Activated CD4-positive, alpha-beta T cell treated with anti-CD3 and anti-CD28 coated beads for 36 hours (primary cell): ENCODE measurements at regions not wholly inside any gene's neighbourhood (a gene's known extent, or its start where the extent isn't known, plus 50 kb on each side); places are given as distances from the start of the nearest gene placed in this dataset.
"Not testable (repeated sequence)": the region's sequence is repeated elsewhere in the genome, so short reads cannot be mapped to it uniquely, and the experiment has no call there.

Source experiments
- ATAC-seq: fragments of 200-7000 bp; cut with Tn5 transposase; one replicate; pipeline ENCODE4 v1.10.0; 2021; ENCODE audit warnings: mild to moderate bottlenecking, moderate library complexity
- CTCF ChIA-PET: fragments of 350-600 bp; sonication (Branson Sonifier 250); formaldehyde crosslinking; loops from one replicate; lab custom pipeline; 2021; ENCODE audit warnings: antibody characterized with exemption; lab: Charles Lee
- POLR2A ChIA-PET: fragments of 350-600 bp; sonication (Branson Sonifier 250); formaldehyde crosslinking; loops from one replicate; lab custom pipeline; 2021; ENCODE audit warnings: antibody characterized with exemption, inconsistent platforms; lab: Charles Lee
- DNase-seq: peaks from one replicate; pipeline ENCODE4 v3.0.0-alpha.2; 2020
- H3K27ac Mint-ChIP-seq: one replicate; pipeline ENCODE4 v1.8.0; 2021; ENCODE audit warnings: mixed read lengths
- H3K27me3 Mint-ChIP-seq: one replicate; pipeline ENCODE4 v1.8.0; 2021; ENCODE audit warnings: mixed read lengths
- H3K36me3 Mint-ChIP-seq: one replicate; pipeline ENCODE4 v1.8.0; 2021; ENCODE audit warnings: low read depth, mixed read lengths
- H3K4me1 Mint-ChIP-seq: one replicate; pipeline ENCODE4 v1.8.0; 2021; ENCODE audit warnings: mixed read lengths
- H3K4me3 Mint-ChIP-seq: one replicate; pipeline ENCODE4 v1.8.0; 2021; ENCODE audit warnings: mild to moderate bottlenecking, moderate library complexity, mixed read lengths
- H3K9me3 Mint-ChIP-seq: one replicate; pipeline ENCODE4 v1.8.0; 2021; ENCODE audit warnings: low read depth, mixed read lengths
- intact Hi-C, 2 experiments: fragments of 100-400 bp; cut with DNase I in 1 of 2; cut with micrococcal nuclease in 1 of 2; formaldehyde crosslinking; loops; one replicate each; pipeline versions ENCODE4 v1.14.2 to v1.15.1; 2022 to 2024; cut with DNase I, micrococcal nuclease

GRCh38 chr5:85972539-85972938 is 645.2 kb upstream of the COX7C start:
- ATAC-seq (no peak), DNase-seq (no peak)
- H3K4me3 Mint-ChIP-seq: no peak overlapping the region
- H3K4me1 Mint-ChIP-seq: no peaks in the 10 kb centered on the region
- no peak overlapping the region for H3K27ac Mint-ChIP-seq
- POLR2A ChIA-PET: no interaction called here
- H3K36me3 Mint-ChIP-seq: no peaks in the 10 kb centered on the region
- intact Hi-C loops: no loop called here
- H3K27me3 Mint-ChIP-seq: no peaks in the 10 kb centered on the region
- CTCF ChIA-PET: no interaction called here
- H3K9me3 Mint-ChIP-seq: peaks cover 3% of the 10 kb centered on the region

DNA sequence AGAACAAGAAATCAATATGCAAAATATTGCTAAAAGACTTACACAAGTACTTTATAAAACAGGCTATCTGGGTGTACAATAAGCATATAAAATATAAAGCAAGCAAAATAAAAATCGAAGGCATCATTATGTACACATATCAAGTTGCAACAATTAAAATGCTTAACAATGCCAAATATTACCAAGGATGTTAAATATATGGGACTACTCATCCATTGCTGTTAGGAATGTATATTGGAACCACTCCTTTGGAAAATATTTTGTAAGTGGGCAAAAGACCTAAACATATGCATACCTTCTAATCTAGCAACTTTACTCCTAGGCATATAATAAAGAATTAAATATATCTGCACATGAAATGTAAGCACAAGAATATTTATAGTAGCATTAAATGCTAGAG is 632.6 kb upstream of the COX7C start:
- no peaks in the 10 kb centered on the region for H3K4me1 Mint-ChIP-seq
- intact Hi-C loops: no loop called here
- CTCF ChIA-PET: no interaction called here
- POLR2A ChIA-PET: no interaction called here
- H3K36me3 Mint-ChIP-seq: no peaks in the 10 kb centered on the region
- no peaks in the 10 kb centered on the region for H3K27me3 Mint-ChIP-seq
- no peak for ATAC-seq
- H3K4me3 Mint-ChIP-seq: no peak overlapping the region
- no peak overlapping the region for H3K27ac Mint-ChIP-seq
- DNase-seq: no peak
- no peaks in the 10 kb centered on the region for H3K9me3 Mint-ChIP-seq

- H3K4me3 Mint-ChIP-seq: no peak overlapping the region
- ATAC-seq (no peak), DNase-seq (no peak)
- H3K9me3 Mint-ChIP-seq: peaks cover 4% of the 10 kb centered on the region
- H3K27me3 Mint-ChIP-seq: no peaks in the 10 kb centered on the region
- CTCF ChIA-PET: no interaction called here
- intact Hi-C loops: no loop called here
- no peak overlapping the region for H3K27ac Mint-ChIP-seq
- H3K36me3 Mint-ChIP-seq: no peaks in the 10 kb centered on the region
- POLR2A ChIA-PET: no interaction called here
- H3K4me1 Mint-ChIP-seq: no peaks in the 10 kb centered on the region
Measured at GRCh38 chr5:85990998-85991397, 626.7 kb upstream of the COX7C start.

GRCh38 chr5:85994653-85995052 is 623.1 kb upstream of the COX7C start:
- ATAC-seq, H3K36me3 Mint-ChIP-seq, POLR2A ChIA-PET, H3K4me1 Mint-ChIP-seq, DNase-seq, H3K27ac Mint-ChIP-seq, CTCF ChIA-PET, intact Hi-C loops, H3K27me3 Mint-ChIP-seq, H3K4me3 Mint-ChIP-seq: not testable (repeated sequence)
- H3K9me3 Mint-ChIP-seq: peaks cover 12% of the 10 kb centered on the region

- ATAC-seq: no peak
- Mint-ChIP-seq H3K27ac (no peak overlapping the region), H3K27me3 (no peaks in the 10 kb centered on the region), H3K4me1 (no peaks in the 10 kb centered on the region), H3K36me3 (no peaks in the 10 kb centered on the region), H3K4me3 (no peak overlapping the region), H3K9me3 (peaks cover 14% of the 10 kb centered on the region)
- POLR2A ChIA-PET: no interaction called here
- intact Hi-C loops: no loop called here
- CTCF ChIA-PET: no interaction called here
- DNase-seq: no peak
Measured at GRCh38 chr5:85998656-85999055, 619.1 kb upstream of the COX7C start.

GRCh38 chr5:86008293-86008692 is 609.4 kb upstream of the COX7C start:
- no peaks in the 10 kb centered on the region for H3K27me3 Mint-ChIP-seq
- peaks cover 12% of the 10 kb centered on the region for H3K9me3 Mint-ChIP-seq
- no peaks in the 10 kb centered on the region for H3K4me1 Mint-ChIP-seq
- ATAC-seq: no peak
- no peak for DNase-seq
- intact Hi-C loops: no loop called here
- no peak overlapping the region for H3K4me3 Mint-ChIP-seq
- no peaks in the 10 kb centered on the region for H3K36me3 Mint-ChIP-seq
- ChIA-PET POLR2A (no interaction called here), CTCF (no interaction called here)
- no peak overlapping the region for H3K27ac Mint-ChIP-seq

DNA sequence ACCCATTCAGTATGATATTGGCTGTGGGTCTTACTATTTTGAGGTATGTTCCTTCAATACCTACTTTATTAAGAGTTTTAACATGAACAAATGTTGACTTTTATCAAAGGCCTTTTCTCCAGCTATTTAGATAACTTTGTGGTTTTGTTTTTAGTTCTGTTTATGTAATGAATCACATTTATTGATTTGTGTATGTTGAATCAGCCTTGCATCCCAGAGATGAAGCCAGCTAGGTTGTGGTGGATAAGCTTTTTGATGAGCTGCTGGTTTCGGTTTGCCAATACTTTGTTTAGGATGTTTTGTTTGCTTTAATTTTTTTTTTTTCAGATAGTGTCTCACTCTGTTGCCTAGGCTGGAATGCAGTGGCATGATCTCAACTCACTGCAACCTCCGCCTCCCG is 609.0 kb upstream of the COX7C start:
- CTCF ChIA-PET: no interaction called here
- intact Hi-C loops: no loop called here
- H3K36me3 Mint-ChIP-seq: no peaks in the 10 kb centered on the region
- peaks cover 12% of the 10 kb centered on the region for H3K9me3 Mint-ChIP-seq
- POLR2A ChIA-PET: no interaction called here
- H3K4me3 Mint-ChIP-seq: no peak overlapping the region
- ATAC-seq (no peak), DNase-seq (no peak)
- no peaks in the 10 kb centered on the region for H3K27me3 Mint-ChIP-seq
- H3K27ac Mint-ChIP-seq: no peak overlapping the region
- H3K4me1 Mint-ChIP-seq: no peaks in the 10 kb centered on the region

GRCh38 chr5:86011937-86012336 is 605.8 kb upstream of the COX7C start:
- intact Hi-C loops: no loop called here
- ChIA-PET CTCF (no interaction called here), POLR2A (no interaction called here)
- Mint-ChIP-seq H3K36me3 (no peaks in the 10 kb centered on the region), H3K9me3 (peaks cover 12% of the 10 kb centered on the region), H3K27me3 (no peaks in the 10 kb centered on the region), H3K27ac (no peak overlapping the region), H3K4me3 (no peak overlapping the region), H3K4me1 (no peaks in the 10 kb centered on the region)
- DNase-seq: no peak
- ATAC-seq: no peak

DNA sequence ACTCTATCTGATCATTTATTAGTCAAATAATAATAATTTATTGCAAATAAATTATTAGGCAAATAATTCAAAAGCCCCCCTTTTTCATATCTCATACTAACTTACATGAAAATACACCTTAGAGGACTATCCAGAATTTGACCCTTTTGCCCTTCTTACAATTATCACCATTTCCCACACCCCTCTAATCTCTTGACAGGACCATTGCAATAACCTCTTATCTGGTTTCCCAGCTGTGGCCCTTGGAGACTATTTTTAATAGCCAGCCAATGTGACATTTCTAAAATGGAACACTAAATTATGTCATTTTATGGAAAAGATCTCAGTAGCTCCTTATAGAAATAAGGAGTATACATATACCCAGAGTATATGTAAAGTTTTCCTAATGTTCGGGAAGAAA is 588.4 kb upstream of the COX7C start:
- POLR2A ChIA-PET: no interaction called here
- no peak for DNase-seq
- Mint-ChIP-seq H3K36me3 (no peaks in the 10 kb centered on the region), H3K4me3 (no peak overlapping the region), H3K4me1 (no peaks in the 10 kb centered on the region), H3K27ac (no peak overlapping the region), H3K9me3 (no peaks in the 10 kb centered on the region), H3K27me3 (no peaks in the 10 kb centered on the region)
- CTCF ChIA-PET: interaction anchor here (1.1 kb wide), 1 partner anchor 19 kb away, joined by 4 read pairs; no protein-coding TSS in a partner anchor
- ATAC-seq: no peak
- intact Hi-C loops: no loop called here

GRCh38 chr5:86030753-86031152 is 587.0 kb upstream of the COX7C start:
- no peaks in the 10 kb centered on the region for H3K27me3 Mint-ChIP-seq
- no peak for ATAC-seq
- H3K9me3 Mint-ChIP-seq: peaks cover 2% of the 10 kb centered on the region
- no peaks in the 10 kb centered on the region for H3K36me3 Mint-ChIP-seq
- no peak for DNase-seq
- no peak overlapping the region for H3K27ac Mint-ChIP-seq
- ChIA-PET CTCF (no interaction called here), POLR2A (no interaction called here)
- no peaks in the 10 kb centered on the region for H3K4me1 Mint-ChIP-seq
- no peak overlapping the region for H3K4me3 Mint-ChIP-seq
- intact Hi-C loops: loop anchor here in 1 of 2 experiments (10.0 kb wide), 1 partner anchor 644 kb away; no protein-coding TSS in a partner anchor

- ChIA-PET POLR2A (no interaction called here), CTCF (no interaction called here)
- Mint-ChIP-seq H3K27me3 (no peaks in the 10 kb centered on the region), H3K27ac (no peak overlapping the region), H3K4me3 (no peak overlapping the region), H3K36me3 (no peaks in the 10 kb centered on the region), H3K4me1 (no peaks in the 10 kb centered on the region), H3K9me3 (peaks cover 7% of the 10 kb centered on the region)
- DNase-seq (no peak), ATAC-seq (no peak)
- intact Hi-C loops: loop anchor here in 1 of 2 experiments (10.0 kb wide), 1 partner anchor 636 kb away; no protein-coding TSS in a partner anchor
Measured at GRCh38 chr5:86038566-86038965, 579.2 kb upstream of the COX7C start.

DNA sequence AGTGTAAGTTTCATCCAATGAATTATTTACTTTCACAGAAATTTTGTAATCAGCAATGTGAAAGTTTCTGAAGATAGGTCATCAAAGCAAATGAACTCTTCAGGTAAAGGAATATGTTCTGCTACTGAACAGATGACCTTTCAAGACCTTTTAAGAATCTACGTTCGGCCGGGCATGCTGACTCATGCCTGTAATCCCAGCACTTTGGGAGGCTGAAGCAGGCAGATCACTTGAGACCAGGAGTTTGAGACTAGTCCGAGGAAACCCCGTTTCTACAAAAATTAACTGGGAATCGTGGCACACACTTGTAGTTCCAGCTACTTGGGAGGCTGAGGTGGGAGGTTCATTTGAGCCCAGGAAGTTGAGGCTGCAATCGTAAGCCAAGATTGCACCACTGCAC is 578.4 kb upstream of the COX7C start:
- H3K4me3 Mint-ChIP-seq: no peak overlapping the region
- no peak for ATAC-seq
- H3K4me1 Mint-ChIP-seq: no peaks in the 10 kb centered on the region
- ChIA-PET CTCF (no interaction called here), POLR2A (no interaction called here)
- peaks cover 7% of the 10 kb centered on the region for H3K9me3 Mint-ChIP-seq
- intact Hi-C loops: loop anchor here in 1 of 2 experiments (10.0 kb wide), 1 partner anchor 635 kb away; no protein-coding TSS in a partner anchor
- H3K36me3 Mint-ChIP-seq: no peaks in the 10 kb centered on the region
- no peaks in the 10 kb centered on the region for H3K27me3 Mint-ChIP-seq
- H3K27ac Mint-ChIP-seq: no peak overlapping the region
- DNase-seq: no peak

- H3K9me3 Mint-ChIP-seq: no peaks in the 10 kb centered on the region
- ATAC-seq (no peak), DNase-seq (no peak)
- no peak overlapping the region for H3K27ac Mint-ChIP-seq
- intact Hi-C loops: no loop called here
- ChIA-PET CTCF (no interaction called here), POLR2A (no interaction called here)
- no peaks in the 10 kb centered on the region for H3K27me3 Mint-ChIP-seq
- H3K4me3 Mint-ChIP-seq: no peak overlapping the region
- H3K4me1 Mint-ChIP-seq: no peaks in the 10 kb centered on the region
- H3K36me3 Mint-ChIP-seq: no peaks in the 10 kb centered on the region
Measured at GRCh38 chr5:86070719-86071118, 547.0 kb upstream of the COX7C start.
